H9 (cell line): ENCODE measurements at regions not wholly inside any gene's neighbourhood (a gene's known extent, or its start where the extent isn't known, plus 50 kb on each side); places are given as distances from the start of the nearest gene placed in this dataset.

Experiments
- DNase-seq: peaks from one replicate; pipeline ENCODE4 v3.0.0-alpha.2; 2017
- H2AFZ ChIP-seq: one replicate; pipeline ENCODE4 v1.6.1; 2013; ENCODE audit warnings: mild to moderate bottlenecking, low read length, control low read depth, moderate library complexity
- H2AK5ac ChIP-seq: 2 replicates; pipeline ENCODE4 v1.6.1; 2013; ENCODE audit warnings: low read length, control low read depth, mixed read lengths; ENCODE audit not compliant: insufficient read length
- H2BK120ac ChIP-seq: one replicate; pipeline ENCODE4 v1.6.1; 2013; ENCODE audit warnings: low read depth, mild to moderate bottlenecking, low read length, control low read depth, inconsistent platforms; ENCODE audit not compliant: poor library complexity, severe bottlenecking
- H2BK12ac ChIP-seq: 2 replicates; pipeline ENCODE4 v1.6.1; 2013; ENCODE audit warnings: low read length, control low read depth, mixed read lengths, low read depth; ENCODE audit not compliant: insufficient read length
- H2BK15ac ChIP-seq: 2 replicates; pipeline ENCODE4 v1.6.1; 2013; ENCODE audit warnings: low read depth, low read length, control low read depth
- H2BK20ac ChIP-seq: one replicate; pipeline ENCODE4 v1.6.1; 2013; ENCODE audit warnings: low read depth, mild to moderate bottlenecking, low read length, control low read depth, inconsistent platforms; ENCODE audit not compliant: poor library complexity, severe bottlenecking
- H2BK5ac ChIP-seq: 2 replicates; pipeline ENCODE4 v1.6.1; 2013; ENCODE audit warnings: low read length, control low read depth, mixed read lengths; ENCODE audit not compliant: insufficient read length
- H3K14ac ChIP-seq: 2 replicates; pipeline ENCODE4 v1.6.1; 2013; ENCODE audit warnings: low read length, control low read depth; ENCODE audit not compliant: insufficient read depth
- H3K18ac ChIP-seq: 2 replicates; pipeline ENCODE4 v1.6.1; 2013; ENCODE audit warnings: low read depth, mild to moderate bottlenecking, mixed read lengths, low read length, control low read depth; ENCODE audit not compliant: insufficient read length
- H3K23ac ChIP-seq: 2 replicates; pipeline ENCODE4 v1.6.1; 2013; ENCODE audit warnings: low read length, control low read depth, mixed read lengths, low read depth; ENCODE audit not compliant: insufficient read length
- H3K23me2 ChIP-seq: 2 replicates; pipeline ENCODE4 v1.6.1; 2013; ENCODE audit warnings: low read depth, mild to moderate bottlenecking, mixed read lengths, low read length, control low read depth; ENCODE audit not compliant: insufficient read length, poor library complexity, severe bottlenecking
- H3K27ac ChIP-seq: 2 replicates; pipeline ENCODE4 v1.5.1; 2013; ENCODE audit warnings: low read length, control low read depth, mixed read lengths, low read depth; ENCODE audit not compliant: insufficient read length
- H3K27me3 ChIP-seq: 2 replicates; pipeline ENCODE4 v1.6.1; 2013; ENCODE audit warnings: low read length, control low read depth, inconsistent platforms; ENCODE audit not compliant: insufficient read depth
- H3K4ac ChIP-seq: 2 replicates; pipeline ENCODE4 v1.6.1; 2013; ENCODE audit warnings: low read depth, mild to moderate bottlenecking, control low read depth, inconsistent platforms, low read length, moderate library complexity
- H3K4me1 ChIP-seq: 2 replicates; pipeline ENCODE4 v1.6.1; 2013; ENCODE audit warnings: low read length, control low read depth, inconsistent platforms; ENCODE audit not compliant: insufficient read depth
- H3K4me2 ChIP-seq: 2 replicates; pipeline ENCODE4 v1.6.1; 2013; ENCODE audit warnings: low read length, control low read depth, mixed read lengths; ENCODE audit not compliant: insufficient read length, insufficient read depth
- H3K56ac ChIP-seq: 2 replicates; pipeline ENCODE4 v1.6.1; 2013; ENCODE audit warnings: low read depth, mild to moderate bottlenecking, mixed read lengths, low read length, control low read depth; ENCODE audit not compliant: insufficient read length
- H3K79me1 ChIP-seq: 2 replicates; pipeline ENCODE4 v1.6.1; 2013; ENCODE audit warnings: low read depth, mild to moderate bottlenecking, moderate library complexity, low read length, control low read depth, inconsistent platforms; ENCODE audit not compliant: insufficient read depth, poor library complexity, severe bottlenecking
- H3K79me2 ChIP-seq: 2 replicates; pipeline ENCODE4 v1.6.1; 2013; ENCODE audit warnings: low read length, control low read depth, inconsistent platforms; ENCODE audit not compliant: insufficient read depth
- H3K9ac ChIP-seq: 2 replicates; pipeline ENCODE4 v1.6.1; 2013; ENCODE audit warnings: low read length, control low read depth, mixed read lengths; ENCODE audit not compliant: insufficient read length; ENCODE audit errors: extremely low read depth
- H3K9me3 ChIP-seq: one replicate; pipeline ENCODE4 v1.6.1; 2013; ENCODE audit warnings: low read depth, low read length, inconsistent platforms; ENCODE audit not compliant: control insufficient read depth
- H3T11ph ChIP-seq: one replicate; pipeline ENCODE4 v1.6.1; 2013; ENCODE audit warnings: mild to moderate bottlenecking, low read length, control low read depth, inconsistent platforms
- H4K20me1 ChIP-seq: one replicate; pipeline ENCODE4 v1.6.1; 2013; ENCODE audit not compliant: control insufficient read depth, insufficient read length, insufficient read depth
- H4K5ac ChIP-seq: 2 replicates; pipeline ENCODE4 v1.6.1; 2013; ENCODE audit warnings: low read depth, mild to moderate bottlenecking, mixed read lengths, low read length, control low read depth; ENCODE audit not compliant: insufficient read length
- H4K8ac ChIP-seq: replicated peaks from 2 replicates; pipeline ENCODE4 v1.6.1; 2013; ENCODE audit warnings: low read length, control low read depth, mixed read lengths, low read depth; ENCODE audit not compliant: insufficient read length
- H4K91ac ChIP-seq: 2 replicates; pipeline ENCODE4 v1.6.1; 2013; ENCODE audit warnings: low read depth, mild to moderate bottlenecking, moderate library complexity, mixed read lengths, low read length, control low read depth; ENCODE audit not compliant: insufficient read length
- H3K27ac Mint-ChIP-seq, 3 experiments: 2 replicates in 2 of 3; 3 replicates in 1 of 3; pipeline ENCODE4 v1.8.0; 2020 to 2021; ENCODE audit warnings: mixed read lengths in 3 of 3, mild to moderate bottlenecking in 1 of 3, moderate library complexity in 1 of 3
- H3K27me3 Mint-ChIP-seq: 2 replicates; pipeline ENCODE4 v1.8.0; 2021; ENCODE audit warnings: low read depth, mild to moderate bottlenecking, moderate library complexity, mixed read lengths
- H3K36me3 Mint-ChIP-seq, 3 experiments: 2 replicates in 2 of 3; 3 replicates in 1 of 3; pipeline ENCODE4 v1.8.0; 2020 to 2021; ENCODE audit warnings: low read depth in 3 of 3, mixed read lengths in 3 of 3; ENCODE audit not compliant: insufficient read depth in 1 of 3
- H3K4me1 Mint-ChIP-seq, 2 experiments: 2 replicates each; pipeline ENCODE4 v1.8.0; 2020; ENCODE audit warnings: mixed read lengths in 2 of 2
- H3K4me3 Mint-ChIP-seq, 2 experiments: 2 replicates in 1 of 2; 3 replicates in 1 of 2; pipeline ENCODE4 v1.8.0; 2020 to 2021; ENCODE audit warnings: mild to moderate bottlenecking in 2 of 2, mixed read lengths in 2 of 2, moderate library complexity in 1 of 2
- H3K9me3 Mint-ChIP-seq, 2 experiments: 2 replicates in 1 of 2; 3 replicates in 1 of 2; pipeline ENCODE4 v1.8.0; 2020; ENCODE audit warnings: mild to moderate bottlenecking in 2 of 2, mixed read lengths in 2 of 2, moderate library complexity in 1 of 2
- TF ChIP-seq, protein P1 (sequence below): fragments of 200-600 bp; sonication (generic); conservative IDR thresholded peaks from 3 replicates; pipeline ENCODE4 v1.8.0; 2021; ENCODE audit warnings: antibody characterized with exemption, mild to moderate bottlenecking

DNA sequence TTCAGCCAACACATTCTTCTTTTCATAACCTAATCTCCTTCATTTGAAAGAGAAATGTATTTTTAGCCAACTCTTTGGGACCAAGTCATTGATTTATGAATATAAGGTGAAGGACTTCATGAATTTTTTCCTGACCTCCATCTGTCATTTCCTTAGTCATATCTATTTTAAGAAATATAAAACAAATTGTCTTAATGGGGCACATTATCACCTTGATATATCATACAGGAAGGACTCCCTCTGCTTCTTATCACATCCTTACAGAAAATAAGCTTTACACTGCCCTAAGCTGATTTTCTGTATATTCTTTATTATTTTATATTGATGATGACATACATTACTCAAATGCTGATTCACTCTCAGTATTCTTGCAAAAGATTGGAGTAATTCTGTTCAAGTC, 1076.2 kb downstream of the TDRD15 start:
- no peak for DNase-seq
- H3K18ac ChIP-seq = no peak overlapping the region
- H3K4ac ChIP-seq = no peak overlapping the region
- no peak overlapping the region for H4K91ac ChIP-seq
- Mint-ChIP-seq H3K27ac (no peak overlapping the region; a peak in 1 of 7 replicates), H3K4me3 (no peak overlapping the region), H3K9me3 (peaks cover 2 to 5% of the 10 kb centered on the region in 2 experiments; a peak in 1 of 5 replicates), H3K4me1 (peaks cover 20 to 22% of the 10 kb centered on the region in 2 experiments), H3K27me3 (no peaks in the 10 kb centered on the region), H3K36me3 (no peaks in the 10 kb centered on the region)
- H3K4me1 ChIP-seq = no peaks in the 10 kb centered on the region
- H2BK5ac ChIP-seq = no peak overlapping the region
- no peak overlapping the region for H3K23ac ChIP-seq
- no peaks in the 10 kb centered on the region for H4K20me1 ChIP-seq
- H3K4me2 ChIP-seq = no peak overlapping the region
- H3K27me3 ChIP-seq = no peaks in the 10 kb centered on the region
- no peak overlapping the region for H3T11ph ChIP-seq
- no peak overlapping the region for H2BK20ac ChIP-seq
- H3K27ac ChIP-seq = no peak overlapping the region
- H3K14ac ChIP-seq = no peak overlapping the region
- H2BK15ac ChIP-seq = no peak overlapping the region
- no peak overlapping the region for H2BK120ac ChIP-seq
- no peaks in the 10 kb centered on the region for H3K9me3 ChIP-seq
- no peaks in the 10 kb centered on the region for H3K79me1 ChIP-seq
- no peak overlapping the region for H4K8ac ChIP-seq
- no peak overlapping the region for H2AFZ ChIP-seq
- TF ChIP-seq, protein P1, sequence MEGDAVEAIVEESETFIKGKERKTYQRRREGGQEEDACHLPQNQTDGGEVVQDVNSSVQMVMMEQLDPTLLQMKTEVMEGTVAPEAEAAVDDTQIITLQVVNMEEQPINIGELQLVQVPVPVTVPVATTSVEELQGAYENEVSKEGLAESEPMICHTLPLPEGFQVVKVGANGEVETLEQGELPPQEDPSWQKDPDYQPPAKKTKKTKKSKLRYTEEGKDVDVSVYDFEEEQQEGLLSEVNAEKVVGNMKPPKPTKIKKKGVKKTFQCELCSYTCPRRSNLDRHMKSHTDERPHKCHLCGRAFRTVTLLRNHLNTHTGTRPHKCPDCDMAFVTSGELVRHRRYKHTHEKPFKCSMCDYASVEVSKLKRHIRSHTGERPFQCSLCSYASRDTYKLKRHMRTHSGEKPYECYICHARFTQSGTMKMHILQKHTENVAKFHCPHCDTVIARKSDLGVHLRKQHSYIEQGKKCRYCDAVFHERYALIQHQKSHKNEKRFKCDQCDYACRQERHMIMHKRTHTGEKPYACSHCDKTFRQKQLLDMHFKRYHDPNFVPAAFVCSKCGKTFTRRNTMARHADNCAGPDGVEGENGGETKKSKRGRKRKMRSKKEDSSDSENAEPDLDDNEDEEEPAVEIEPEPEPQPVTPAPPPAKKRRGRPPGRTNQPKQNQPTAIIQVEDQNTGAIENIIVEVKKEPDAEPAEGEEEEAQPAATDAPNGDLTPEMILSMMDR = no peak
- no peak overlapping the region for H2BK12ac ChIP-seq
- H2AK5ac ChIP-seq = no peak overlapping the region
- H3K56ac ChIP-seq = no peak overlapping the region
- no peaks in the 10 kb centered on the region for H3K23me2 ChIP-seq
- no peak overlapping the region for H4K5ac ChIP-seq
- no peaks in the 10 kb centered on the region for H3K79me2 ChIP-seq
- no peak overlapping the region for H3K9ac ChIP-seq
